Stimulated activated CD4-positive, alpha-beta T cell treated with anti-CD3 and anti-CD28 coated beads, Interleukin-4, amount 100 ng/mL, for 4 hours (primary cell): ENCODE measurements at regions not wholly inside any gene's neighbourhood (a gene's known extent, or its start where the extent isn't known, plus 50 kb on each side); places are given as distances from the start of the nearest gene placed in this dataset.
"Not testable (repeated sequence)": the region's sequence is repeated elsewhere in the genome, so short reads cannot be mapped to it uniquely, and the experiment has no call there.

ENCODE experiments used
- DNase-seq, 2 experiments: peaks; one replicate each; pipeline ENCODE4 v3.0.0-alpha.2; 2020

- DNase-seq = no peak
These were observed 1668.0 kb upstream of the NUDT12 start for GRCh38 chr5:105230516-105231157.

DNA sequence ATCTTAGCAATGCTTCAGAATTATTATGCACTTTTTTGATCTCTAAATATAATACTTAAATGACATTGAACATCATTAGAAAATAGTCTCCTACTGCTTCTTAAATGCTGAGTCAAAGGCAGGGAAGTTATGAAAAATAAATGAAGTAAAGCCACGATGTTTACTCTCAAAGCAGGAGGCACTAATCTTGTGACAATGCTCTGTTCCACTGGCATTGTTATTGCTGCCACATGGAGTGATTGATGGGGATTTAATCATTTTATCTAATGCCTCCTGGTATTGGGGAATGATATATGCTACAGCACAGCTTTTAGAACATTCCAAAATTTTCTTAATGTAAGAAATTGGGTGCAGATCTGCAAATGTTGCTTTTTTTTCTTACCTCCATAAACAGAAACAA lies 1655.4 kb upstream of the NUDT12 start:
- DNase-seq = no peak

GRCh38 chr5:105213078-105213477 lies 1650.5 kb upstream of the NUDT12 start:
- DNase-seq = no peak

- no peak for DNase-seq
These were observed 1644.5 kb upstream of the NUDT12 start for GRCh38 chr5:105207066-105207465.

DNA sequence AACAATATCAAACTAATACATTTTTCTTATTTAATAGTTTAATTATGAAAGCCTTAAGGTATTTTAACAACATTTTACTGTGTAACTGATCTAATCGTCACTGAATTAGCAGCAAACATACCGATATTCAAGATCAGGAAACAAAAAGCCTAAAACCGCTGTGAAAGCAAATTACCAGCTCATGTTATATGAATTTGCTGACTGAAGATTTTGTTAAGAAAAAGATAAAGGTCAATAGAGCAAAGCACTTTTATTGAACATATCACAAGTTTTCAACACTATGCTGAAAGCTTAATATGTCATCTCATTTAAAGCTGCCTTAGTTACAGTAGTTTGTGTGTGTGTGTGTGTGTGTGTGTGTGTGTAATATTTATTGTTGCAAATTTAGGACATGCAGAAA lies 1634.9 kb upstream of the NUDT12 start:
- DNase-seq = no peak

DNA sequence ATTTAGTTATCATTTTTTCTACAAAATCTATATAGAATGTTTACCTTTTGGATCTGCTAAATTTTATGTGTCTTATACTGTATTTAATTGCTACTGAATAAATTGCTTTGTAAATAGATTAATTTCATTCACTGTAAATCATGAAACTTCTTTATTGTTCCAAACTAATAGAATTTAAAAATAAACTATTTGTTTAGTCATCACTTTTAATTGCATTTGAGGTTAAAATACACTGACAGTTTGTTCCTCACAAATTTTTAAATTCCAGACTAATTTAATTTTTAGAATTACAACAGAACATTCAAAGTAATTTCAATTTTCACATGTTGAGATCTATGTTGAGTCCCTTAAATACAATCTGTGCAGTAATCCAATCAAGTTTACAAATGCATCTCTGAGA lies 1633.2 kb upstream of the NUDT12 start:
- DNase-seq = no peak

- DNase-seq = no peak
These were observed 1610.3 kb upstream of the NUDT12 start for GRCh38 chr5:105172918-105173317.

- no peak for DNase-seq
These were observed 1606.2 kb upstream of the NUDT12 start for GRCh38 chr5:105168806-105169205.

DNA sequence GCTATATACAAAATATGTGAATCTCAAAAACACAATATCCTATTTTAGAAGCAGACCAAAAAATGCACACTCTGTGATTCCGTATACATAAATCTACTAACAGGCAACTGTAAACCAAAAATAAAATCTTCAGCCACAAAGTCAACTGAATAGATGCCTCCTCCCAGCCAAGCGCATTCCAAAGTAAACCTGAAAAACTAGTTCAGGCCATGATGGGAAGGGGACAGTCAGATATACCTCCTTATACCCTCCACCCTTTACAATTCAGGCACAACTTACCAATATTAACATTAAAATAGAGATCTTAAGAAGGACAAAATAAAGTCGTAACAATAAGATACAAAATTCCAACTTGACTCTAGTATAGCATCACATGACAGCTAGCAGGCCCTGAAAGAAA lies 1604.5 kb upstream of the NUDT12 start:
- no peak for DNase-seq

GRCh38 chr5:105163547-105163946 lies 1601.0 kb upstream of the NUDT12 start:
- no peak for DNase-seq

GRCh38 chr5:105162557-105162956 lies 1600.0 kb upstream of the NUDT12 start:
- DNase-seq = not testable (repeated sequence)

DNA sequence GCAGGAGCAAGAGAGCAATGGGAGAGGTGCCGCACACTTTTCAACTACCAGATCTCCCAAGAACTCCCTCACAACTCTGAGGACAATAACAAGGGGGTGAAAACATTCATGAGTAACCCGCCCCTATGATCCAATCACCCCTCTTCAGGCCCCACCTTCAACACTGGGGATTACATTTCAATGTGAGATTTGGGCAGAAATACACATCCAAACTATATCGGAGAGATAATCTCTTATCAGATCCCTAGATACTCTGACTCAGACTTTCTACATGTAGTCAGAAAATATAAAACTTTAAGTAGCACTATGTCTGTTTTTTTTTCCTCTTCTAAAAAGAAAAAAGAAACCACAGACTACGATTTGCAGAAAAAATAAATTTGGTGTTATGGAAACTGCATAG lies 1595.9 kb upstream of the NUDT12 start:
- DNase-seq = no peak

DNA sequence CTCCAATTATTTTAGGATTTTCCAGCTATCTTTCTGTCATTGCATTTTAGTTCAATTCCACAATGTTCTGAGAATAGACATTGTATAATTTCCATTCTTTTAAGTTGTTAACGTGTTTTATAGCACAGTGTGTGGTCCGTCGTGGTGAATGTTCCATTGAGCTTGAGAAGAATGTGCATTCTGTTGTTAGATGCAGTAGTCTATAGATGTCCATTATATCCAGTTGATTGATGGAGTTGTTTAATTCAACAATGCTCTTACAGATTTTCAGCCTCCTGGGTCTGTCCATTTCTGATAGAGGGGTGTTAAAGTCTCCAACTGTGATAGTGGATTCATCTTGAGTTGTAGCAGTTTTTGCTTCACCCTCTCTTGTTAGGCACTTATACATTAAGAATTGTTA lies 1587.7 kb upstream of the NUDT12 start:
- no peak for DNase-seq

DNA sequence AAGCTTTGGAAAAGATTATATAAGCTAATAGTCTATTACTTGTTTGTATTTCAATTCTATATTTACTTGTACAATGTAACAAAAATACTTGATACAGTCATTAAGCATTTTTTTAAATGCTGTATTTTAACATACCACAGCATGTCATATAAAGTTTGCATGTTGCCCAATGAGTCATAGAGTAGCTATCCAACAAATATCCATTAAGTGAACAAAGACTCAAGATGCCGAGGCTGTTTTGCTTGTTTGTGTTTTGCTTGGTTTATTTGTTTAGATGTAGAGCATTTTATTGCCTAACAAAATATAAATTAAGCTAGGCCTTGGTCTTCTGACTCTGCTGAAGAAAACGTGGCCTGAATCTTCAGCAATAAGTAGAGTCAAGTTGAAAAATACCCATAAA lies 1584.3 kb upstream of the NUDT12 start:
- no peak for DNase-seq

GRCh38 chr5:105145152-105145551 lies 1582.6 kb upstream of the NUDT12 start:
- DNase-seq = no peak

- DNase-seq = no peak
These were observed 1571.7 kb upstream of the NUDT12 start for GRCh38 chr5:105134328-105134727.

GRCh38 chr5:105133087-105133486 lies 1570.5 kb upstream of the NUDT12 start:
- no peak for DNase-seq

- no peak for DNase-seq
These were observed 1570.0 kb upstream of the NUDT12 start for GRCh38 chr5:105132581-105132980.

GRCh38 chr5:105131045-105131444 lies 1568.5 kb upstream of the NUDT12 start:
- no peak for DNase-seq

DNA sequence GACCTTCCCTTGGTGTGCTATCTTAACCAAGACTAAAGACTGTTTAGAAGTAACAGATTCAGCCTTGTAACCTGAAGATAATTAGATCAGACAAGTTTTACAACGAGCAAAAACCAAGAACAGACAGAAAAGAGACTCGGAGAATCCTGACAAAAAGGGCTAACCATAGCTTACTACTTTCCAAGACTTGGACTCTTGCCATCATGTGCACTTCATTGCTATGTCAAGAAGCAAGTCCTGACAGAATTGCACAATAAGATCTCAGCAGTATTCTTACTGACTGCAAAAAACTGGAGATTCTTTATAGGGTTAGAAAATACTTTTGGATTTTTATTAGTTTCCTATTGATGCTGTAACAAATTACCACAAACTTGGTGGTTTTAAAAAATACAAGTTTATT lies 1539.0 kb upstream of the NUDT12 start:
- DNase-seq = no peak

DNA sequence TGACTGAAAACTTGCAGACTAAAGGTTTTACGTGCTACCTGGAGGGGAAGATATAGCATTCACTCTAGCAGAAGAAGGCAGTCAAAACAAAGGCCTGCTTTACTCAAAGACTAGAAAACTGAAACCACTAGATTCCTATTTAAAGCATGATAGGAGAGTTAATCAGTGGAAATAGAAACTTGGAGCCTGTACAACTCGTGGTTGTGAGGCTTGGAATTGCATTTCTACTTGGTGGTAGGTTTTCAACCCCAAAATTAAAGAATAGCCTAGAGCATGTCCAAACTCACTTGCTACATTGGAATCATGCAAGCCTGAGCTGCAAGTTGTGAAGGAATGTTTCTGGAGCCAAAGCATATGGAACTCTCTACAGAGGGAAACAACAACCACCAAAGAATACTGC lies 1526.4 kb upstream of the NUDT12 start:
- DNase-seq = no peak

- DNase-seq = no peak
These were observed 1525.5 kb upstream of the NUDT12 start for GRCh38 chr5:105088102-105088501.

DNA sequence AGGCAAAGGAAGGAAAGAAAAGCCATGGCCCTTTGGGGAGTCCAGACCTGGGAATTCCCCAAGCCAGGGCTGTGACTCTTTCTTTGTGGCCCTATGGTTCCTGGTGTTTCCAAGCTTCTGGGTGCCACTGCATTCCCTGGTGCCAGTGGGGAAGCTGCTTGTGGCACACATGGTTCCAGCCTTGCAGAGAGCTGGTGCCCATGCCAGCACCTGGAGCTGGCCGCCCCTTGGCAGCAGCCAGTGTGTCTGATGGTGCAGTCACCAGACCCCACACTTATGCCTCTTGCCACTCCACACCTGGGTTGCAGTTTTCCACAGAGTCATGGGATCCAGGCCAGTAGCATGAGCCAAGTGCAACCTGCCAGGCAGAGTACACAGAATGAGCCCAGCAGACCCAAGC lies 1495.3 kb upstream of the NUDT12 start:
- no peak for DNase-seq

DNA sequence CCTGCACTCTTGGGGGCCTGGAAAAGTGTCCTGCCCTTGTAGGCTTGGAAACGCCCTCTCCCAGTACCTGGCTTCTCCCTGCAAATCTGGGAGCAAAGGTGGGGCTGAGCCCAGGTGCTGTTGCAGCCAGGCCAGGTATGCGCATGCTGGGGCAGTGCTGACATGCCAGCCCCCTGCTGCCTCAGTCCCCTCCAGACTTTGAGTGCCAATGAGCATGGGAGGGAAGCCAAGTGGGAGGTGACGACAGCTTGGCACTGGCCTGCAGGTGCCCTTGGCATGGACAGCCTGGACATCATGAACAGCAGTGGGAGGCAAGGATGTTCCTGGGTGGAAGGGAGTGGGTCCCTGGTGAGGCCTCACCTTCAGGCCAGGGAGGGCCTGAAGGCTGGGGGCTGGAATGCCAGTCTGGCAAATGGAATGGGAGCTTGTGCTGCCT lies 1494.4 kb upstream of the NUDT12 start:
- no peak for DNase-seq

DNA sequence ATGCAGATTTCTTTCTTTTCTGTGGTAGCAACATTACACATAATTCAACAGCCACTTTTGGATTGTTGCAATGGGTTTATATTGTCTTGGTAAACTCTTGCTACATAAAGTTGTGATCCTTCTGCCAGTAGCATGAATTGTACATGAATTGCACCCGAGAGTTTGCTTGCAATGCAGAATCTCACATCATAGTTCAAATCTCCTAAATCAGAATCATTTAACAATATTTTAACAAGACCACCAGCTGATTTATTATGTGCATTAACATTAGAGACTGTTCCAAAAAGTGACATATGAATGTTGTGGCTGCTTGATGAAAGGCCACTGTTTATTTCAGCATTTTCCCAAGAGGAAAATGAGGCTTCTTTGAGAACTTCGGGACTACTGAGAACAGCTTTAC lies 1491.8 kb upstream of the NUDT12 start:
- DNase-seq = no peak

DNA sequence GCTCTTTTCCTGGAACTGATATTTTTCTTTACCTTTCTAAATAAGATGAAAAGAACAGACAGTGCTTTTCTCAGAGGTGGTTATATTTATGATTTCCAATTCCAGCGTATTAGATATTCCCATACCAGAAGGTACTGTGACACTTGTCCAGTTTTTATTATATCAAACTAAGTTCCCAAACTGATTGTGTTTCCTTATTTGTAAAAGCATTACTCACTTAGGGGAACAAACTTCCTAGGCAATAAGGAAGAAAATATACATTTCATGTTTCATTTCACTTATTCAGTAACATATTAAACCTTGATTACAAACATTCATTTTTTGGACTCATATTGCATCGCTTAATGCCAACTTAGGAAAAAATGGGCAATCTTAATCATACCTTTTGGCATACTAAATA lies 1480.0 kb upstream of the NUDT12 start:
- DNase-seq = no peak
